ENCODE measurements at regions not wholly inside any gene's neighbourhood (a gene's known extent, or its start where the extent isn't known, plus 50 kb on each side); places are given as distances from the start of the nearest gene placed in this dataset.
"Not testable (repeated sequence)": the region's sequence is repeated elsewhere in the genome, so short reads cannot be mapped to it uniquely, and the experiment has no call there.

DNA sequence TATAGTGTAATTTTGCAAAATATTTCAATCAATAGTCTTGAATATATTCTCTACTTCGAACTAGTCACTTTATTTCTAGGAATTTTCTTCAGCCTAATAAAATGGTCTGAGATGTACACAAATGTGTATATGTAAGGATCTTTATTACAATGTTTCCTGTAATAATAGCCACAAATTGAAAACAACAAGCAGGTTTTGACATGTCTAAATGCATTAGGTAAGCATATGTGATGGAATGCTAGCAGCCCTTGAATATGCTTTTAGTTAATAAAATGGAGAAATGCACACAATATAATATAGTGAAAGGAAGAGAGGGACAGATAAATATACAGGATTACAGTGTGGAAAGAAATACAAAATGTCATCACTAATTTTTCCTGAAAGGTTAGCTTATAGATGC, 196.5 kb upstream of the IRX5 start:
- POLR2A ChIA-PET = no interaction called here
- DNase-seq (ENCODE audit: low read depth) = no peak
- CTCF ChIA-PET = no interaction called here
- no peak for TF ChIP-seq CTCF (IDR thresholded peaks at IDR 0.05; ENCODE audit: insufficient read depth, low read depth, low read length)
- no peaks in the 10 kb centered on the region for H3K36me3 ChIP-seq (ENCODE audit: control insufficient read depth, insufficient read depth, low read length)
- H3K4me3 ChIP-seq (ENCODE audit: low read depth, low read length) = no peak overlapping the region
- no peaks in the 10 kb centered on the region for H3K27me3 ChIP-seq (ENCODE audit: control insufficient read depth, insufficient read depth, low read length)

- POLR2A ChIA-PET; CTCF ChIA-PET; H3K27me3 ChIP-seq (ENCODE audit: control insufficient read depth, insufficient read depth, low read length); H3K4me3 ChIP-seq (ENCODE audit: low read depth, low read length); DNase-seq (ENCODE audit: low read depth); H3K36me3 ChIP-seq (ENCODE audit: control insufficient read depth, insufficient read depth, low read length): not testable (repeated sequence)
These were observed 203.0 kb upstream of the IRX5 start for GRCh38 chr16:54727696-54728095.

GRCh38 chr16:54724346-54724925, 206.2 kb upstream of the IRX5 start:
- TF ChIP-seq CTCF (IDR thresholded peaks at IDR 0.05; ENCODE audit: insufficient read depth, low read depth, low read length) = no peak
- Histone ChIP-seq H3K27me3 (ENCODE audit: control insufficient read depth, insufficient read depth, low read length) (no peaks in the 10 kb centered on the region), H3K4me3 (ENCODE audit: low read depth, low read length) (no peak overlapping the region), H3K36me3 (ENCODE audit: control insufficient read depth, insufficient read depth, low read length) (no peaks in the 10 kb centered on the region)
- CTCF ChIA-PET = interaction anchor here (0.9 kb wide), 1 partner anchor 9 kb away, joined by 3 read pairs; no protein-coding TSS in a partner anchor
- DNase-seq (ENCODE audit: low read depth) = no peak
- POLR2A ChIA-PET = no interaction called here

GRCh38 chr16:54722210-54722676, 208.4 kb upstream of the IRX5 start:
- no peak for TF ChIP-seq CTCF (IDR thresholded peaks at IDR 0.05; ENCODE audit: insufficient read depth, low read depth, low read length)
- ChIA-PET CTCF (interaction anchor here (0.6 kb wide), 1 partner anchor 314 kb away, joined by 3 read pairs; no protein-coding TSS in a partner anchor), POLR2A (no interaction called here)
- Histone ChIP-seq H3K36me3 (ENCODE audit: control insufficient read depth, insufficient read depth, low read length) (no peaks in the 10 kb centered on the region), H3K27me3 (ENCODE audit: control insufficient read depth, insufficient read depth, low read length) (no peaks in the 10 kb centered on the region), H3K4me3 (ENCODE audit: low read depth, low read length) (no peak overlapping the region)
- no peak for DNase-seq (ENCODE audit: low read depth)

DNA sequence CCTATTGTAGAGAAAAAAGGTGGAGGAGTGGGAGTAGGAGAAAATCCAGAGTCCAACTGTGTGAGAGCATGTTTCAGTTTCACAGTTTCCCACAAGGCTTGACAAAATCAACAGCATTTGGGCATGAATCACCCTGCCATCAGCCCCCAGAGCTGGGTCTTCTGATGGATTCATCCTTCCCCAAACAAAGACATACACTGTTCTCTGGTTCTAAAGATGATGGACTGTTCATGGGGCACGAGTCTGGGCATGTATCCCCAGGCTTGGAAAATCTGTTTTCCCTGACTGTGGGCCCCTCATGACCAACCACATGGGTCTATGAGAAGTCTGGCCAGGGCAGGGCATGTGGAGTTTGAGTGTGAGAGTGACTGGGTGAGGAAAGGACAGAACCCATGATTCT, 210.4 kb upstream of the IRX5 start:
- ChIA-PET CTCF (no interaction called here), POLR2A (no interaction called here)
- H3K4me3 ChIP-seq (ENCODE audit: low read depth, low read length) = no peak overlapping the region
- DNase-seq (ENCODE audit: low read depth) = no peak
- no peak for TF ChIP-seq CTCF (IDR thresholded peaks at IDR 0.05; ENCODE audit: insufficient read depth, low read depth, low read length)
- no peaks in the 10 kb centered on the region for H3K27me3 ChIP-seq (ENCODE audit: control insufficient read depth, insufficient read depth, low read length)
- H3K36me3 ChIP-seq (ENCODE audit: control insufficient read depth, insufficient read depth, low read length) = no peaks in the 10 kb centered on the region

GRCh38 chr16:54719624-54720023, 211.0 kb upstream of the IRX5 start:
- POLR2A ChIA-PET = no interaction called here
- DNase-seq (ENCODE audit: low read depth) = no peak
- no peak for TF ChIP-seq CTCF (IDR thresholded peaks at IDR 0.05; ENCODE audit: insufficient read depth, low read depth, low read length)
- CTCF ChIA-PET = no interaction called here
- H3K4me3 ChIP-seq (ENCODE audit: low read depth, low read length) = no peak overlapping the region
- H3K27me3 ChIP-seq (ENCODE audit: control insufficient read depth, insufficient read depth, low read length) = no peaks in the 10 kb centered on the region
- no peaks in the 10 kb centered on the region for H3K36me3 ChIP-seq (ENCODE audit: control insufficient read depth, insufficient read depth, low read length)

Measured in BJ (cell line).